ENCODE measurements at regions not wholly inside any gene's neighbourhood (a gene's known extent, or its start where the extent isn't known, plus 50 kb on each side); places are given as distances from the start of the nearest gene placed in this dataset.

GRCh38 chr1:4268262-4268888 is 368.3 kb upstream of the C1orf174 start:
- no peak for DNase-seq
- intact Hi-C loops (cut with DNase I), result no loop called here

- DNase-seq, result no peak
- intact Hi-C loops (cut with DNase I), result no loop called here
Observed at GRCh38 chr1:4268889-4269284, 368.8 kb upstream of the C1orf174 start.

DNA sequence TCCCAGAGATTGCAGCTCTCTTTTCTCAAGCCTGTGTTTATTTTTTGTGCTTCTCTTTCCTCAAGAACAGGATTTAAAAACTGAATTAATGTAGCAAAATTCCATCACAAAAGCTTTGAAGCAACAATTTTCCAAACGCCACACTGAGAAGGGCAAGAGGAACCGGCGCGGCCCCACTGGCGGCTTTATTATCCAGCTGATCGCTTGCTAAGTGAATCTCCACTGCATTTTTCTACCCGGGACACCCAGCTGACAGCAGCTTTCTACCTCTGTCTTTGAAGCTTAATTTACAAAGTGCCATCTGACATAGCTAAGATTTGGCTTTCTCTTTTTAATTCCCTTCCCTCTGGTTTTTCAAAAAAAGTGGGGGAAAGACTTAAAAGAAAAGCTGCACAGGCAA is 369.3 kb upstream of the C1orf174 start:
- DNase-seq, result no peak
- intact Hi-C loops (cut with DNase I), result no loop called here

GRCh38 chr1:4269952-4270570 is 370.0 kb upstream of the C1orf174 start:
- intact Hi-C loops (cut with DNase I), result no loop called here
- DNase-seq, result no peak

- no peak for DNase-seq
- intact Hi-C loops (cut with DNase I), result no loop called here
Observed at GRCh38 chr1:4270651-4271337, 370.7 kb upstream of the C1orf174 start.

DNA sequence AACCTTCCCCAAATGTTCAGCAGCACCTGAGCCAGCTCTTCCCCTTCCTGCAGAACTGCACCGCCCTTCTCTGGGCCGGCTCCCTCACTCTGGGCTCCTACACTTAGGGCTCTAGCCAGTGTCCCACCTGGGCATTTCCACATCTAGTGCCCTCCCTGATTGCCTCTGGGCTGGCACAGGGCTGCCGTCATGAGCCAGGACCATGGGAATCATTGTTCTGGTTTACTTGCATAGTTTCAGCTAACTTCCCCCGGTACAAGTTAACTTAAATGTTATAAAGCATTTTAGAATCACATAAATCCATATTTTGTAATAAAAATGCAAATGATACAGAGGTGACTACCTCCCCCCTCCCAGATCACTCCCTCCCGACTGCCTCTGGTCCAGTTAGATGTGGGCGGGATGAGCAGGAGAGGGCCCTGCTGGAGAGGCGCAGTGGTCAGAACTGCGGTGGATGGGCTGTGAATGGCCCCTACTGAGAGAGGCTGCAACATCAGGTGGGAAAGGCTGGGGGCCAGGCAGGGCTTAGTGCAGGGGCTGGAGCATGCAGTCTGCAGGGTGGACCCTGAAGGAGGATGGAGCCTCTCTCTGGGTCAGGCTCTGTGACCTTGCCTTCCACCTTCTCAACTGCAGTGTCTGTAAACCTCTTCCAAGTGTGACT is 371.4 kb upstream of the C1orf174 start:
- no peak for DNase-seq
- intact Hi-C loops (cut with DNase I), result no loop called here

DNA sequence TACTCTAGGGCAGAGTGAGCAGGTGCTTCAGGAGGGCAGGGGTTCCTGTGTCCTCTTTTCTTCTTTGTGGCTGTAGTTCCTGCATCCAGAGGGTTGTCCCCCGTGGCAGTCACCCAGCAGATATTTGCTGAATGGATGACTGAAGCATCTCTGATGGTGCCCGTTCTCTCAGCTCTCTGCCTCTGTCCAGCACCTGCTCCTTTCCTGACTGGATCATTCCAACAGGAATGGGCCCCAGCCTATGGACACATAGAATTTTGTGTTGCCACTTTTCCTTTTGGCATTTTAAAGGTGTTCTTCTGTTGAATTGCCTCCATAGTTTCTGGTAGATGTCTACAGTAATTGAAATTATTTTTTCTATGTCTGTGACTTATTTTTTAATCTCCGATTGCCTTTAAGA is 372.5 kb upstream of the C1orf174 start:
- no peak for DNase-seq
- intact Hi-C loops (cut with DNase I), result no loop called here

- intact Hi-C loops (cut with DNase I), result no loop called here
- no peak for DNase-seq
Observed at GRCh38 chr1:4273243-4273642, 373.2 kb upstream of the C1orf174 start.

DNA sequence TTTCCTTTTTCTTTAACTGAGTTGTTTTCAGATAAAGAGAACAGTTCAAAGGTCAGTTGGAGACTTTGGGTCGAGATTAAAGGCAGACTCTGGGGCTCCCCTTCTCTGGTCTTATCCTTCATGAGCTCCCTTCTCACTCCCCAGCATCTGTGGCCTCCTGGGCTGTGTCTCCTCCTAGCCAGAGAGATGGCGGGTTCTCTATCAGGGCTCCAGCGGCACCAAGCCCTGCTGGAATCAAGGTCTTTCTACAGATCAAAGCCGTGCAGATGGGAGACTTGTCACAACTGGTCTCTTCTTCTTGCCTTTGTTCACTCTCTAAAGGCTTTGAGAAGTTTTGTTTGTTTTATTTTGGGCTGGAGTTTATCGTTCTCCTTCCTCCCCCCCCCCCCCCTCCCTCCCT is 373.7 kb upstream of the C1orf174 start:
- intact Hi-C loops (cut with DNase I), result no loop called here
- no peak for DNase-seq

- intact Hi-C loops (cut with DNase I), result no loop called here
- no peak for DNase-seq
Observed at GRCh38 chr1:4275083-4275482, 375.0 kb upstream of the C1orf174 start.

DNA sequence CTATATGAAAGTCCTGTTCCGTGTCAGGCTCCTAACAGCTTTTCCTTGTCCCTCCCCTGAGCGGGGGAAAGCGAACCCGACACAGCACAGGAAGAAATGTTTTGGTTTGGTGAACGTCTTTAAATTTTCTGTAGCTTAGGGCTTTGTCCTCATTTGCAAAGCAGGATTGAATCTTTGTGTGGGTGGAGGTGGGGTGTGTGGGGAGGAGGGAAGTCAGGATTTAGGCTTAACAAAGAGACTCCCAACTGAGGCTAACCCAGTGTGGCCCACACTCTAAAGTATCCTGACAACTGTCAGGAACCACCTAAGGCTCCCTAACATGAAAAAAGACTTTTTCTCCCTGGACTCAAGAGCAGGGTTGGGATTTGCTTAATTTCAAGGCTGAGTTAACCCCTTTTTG is 376.2 kb upstream of the C1orf174 start:
- intact Hi-C loops (cut with DNase I), result no loop called here

DNA sequence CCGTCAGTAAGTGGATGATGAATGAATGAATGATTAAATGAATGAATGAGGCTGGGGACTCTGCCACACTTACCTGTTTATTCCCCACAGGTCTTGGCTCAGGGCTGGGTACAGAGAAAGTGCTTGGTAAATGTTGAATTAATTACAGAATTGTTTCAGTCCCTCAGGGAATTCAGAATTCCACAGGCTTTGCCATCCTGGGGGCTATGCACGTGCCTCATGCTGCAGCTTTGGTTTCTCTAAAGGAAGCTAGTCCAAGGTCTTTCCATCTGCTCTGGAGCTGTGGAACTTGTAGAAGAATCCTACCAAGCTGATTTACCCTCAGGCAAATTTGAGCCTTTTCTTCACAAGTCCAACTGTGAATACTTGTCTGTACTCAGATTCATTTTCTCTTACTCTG is 376.8 kb upstream of the AJAP1 start:
- no peak for DNase-seq

More for the DNA sequence above, 376.2 kb upstream of the C1orf174 start:
- no peak for DNase-seq

DNA sequence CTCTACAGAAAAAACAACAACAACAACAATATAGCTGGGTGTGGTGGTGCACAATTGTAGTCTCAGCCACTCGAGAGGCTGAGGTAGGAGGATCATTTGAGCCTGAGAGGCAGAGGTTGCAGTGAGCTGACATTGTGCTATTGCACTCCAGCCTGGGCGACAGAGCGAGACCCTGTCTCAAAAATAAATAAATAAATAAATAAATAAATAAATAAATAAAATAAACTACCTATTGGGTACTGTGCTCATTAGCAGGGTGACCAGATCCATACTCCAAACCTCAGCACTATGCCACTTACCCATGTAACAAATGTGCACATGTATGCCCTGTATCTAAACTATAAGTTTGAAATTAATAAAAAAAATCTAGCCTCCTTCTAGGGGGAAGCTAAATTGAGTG is 369.4 kb upstream of the AJAP1 start:
- intact Hi-C loops (cut with DNase I), result no loop called here
- no peak for DNase-seq

More for the DNA sequence above, 376.8 kb upstream of the AJAP1 start:
- intact Hi-C loops (cut with DNase I), result no loop called here

DNA sequence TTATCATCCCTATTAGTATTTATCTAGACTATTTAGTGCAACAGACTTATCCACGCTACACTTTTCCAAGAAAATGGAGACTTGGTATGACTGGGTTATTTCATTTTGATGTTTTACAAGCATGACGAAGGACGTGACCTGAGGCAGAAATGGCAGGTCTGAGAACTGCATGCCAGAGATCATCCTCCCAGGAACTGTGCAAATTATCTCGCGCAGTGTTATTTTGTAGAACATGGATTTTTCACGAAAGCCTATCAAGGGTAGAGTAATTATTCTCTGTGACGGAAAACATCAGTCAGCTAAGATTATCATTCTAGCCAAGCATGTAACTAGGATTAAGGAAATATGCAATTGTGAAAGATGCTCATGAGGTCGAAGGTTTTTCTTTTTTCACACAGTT is 361.5 kb upstream of the AJAP1 start:
- intact Hi-C loops (cut with DNase I), result no loop called here
- no peak for DNase-seq

- intact Hi-C loops (cut with DNase I), result no loop called here
- no peak for DNase-seq
Observed at GRCh38 chr1:4298361-4299083, 355.9 kb upstream of the AJAP1 start.

GRCh38 chr1:4301007-4301406 is 353.4 kb upstream of the AJAP1 start:
- DNase-seq, result no peak
- intact Hi-C loops (cut with DNase I), result no loop called here

DNA sequence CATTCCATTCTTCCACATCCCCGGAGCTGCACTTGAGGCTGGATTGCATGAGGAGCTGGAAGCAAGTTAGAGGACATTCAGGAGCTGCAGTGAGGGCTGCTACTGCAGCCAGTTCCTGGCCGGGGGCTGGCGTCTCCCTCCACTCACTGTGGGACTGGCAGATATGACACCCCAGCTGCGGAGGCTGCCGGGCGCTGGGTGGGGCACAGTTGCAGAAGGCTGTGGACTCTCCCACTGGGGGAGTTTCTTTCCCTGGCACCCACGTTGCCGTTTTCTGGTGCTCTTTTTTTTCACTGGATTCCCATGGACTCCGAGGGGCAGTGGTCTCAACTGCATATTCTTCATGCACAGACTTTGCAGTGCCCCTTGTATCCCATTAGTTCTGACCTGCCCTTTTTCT is 351.1 kb upstream of the AJAP1 start:
- DNase-seq, result no peak
- intact Hi-C loops (cut with DNase I), result no loop called here

- intact Hi-C loops (cut with DNase I), result no loop called here
- no peak for DNase-seq
Observed at GRCh38 chr1:4305526-4306301, 348.7 kb upstream of the AJAP1 start.

Data from head of caudate nucleus (tissue), 42 donors.